GM21717 (cell line): ENCODE measurements at regions not wholly inside any gene's neighbourhood (a gene's known extent, or its start where the extent isn't known, plus 50 kb on each side); places are given as distances from the start of the nearest gene placed in this dataset.
"Not testable (repeated sequence)": the region's sequence is repeated elsewhere in the genome, so short reads cannot be mapped to it uniquely, and the experiment has no call there.

ENCODE experiments used
- ATAC-seq: cut with Tn5 transposase; IDR thresholded peaks from one replicate; pipeline ENCODE4 v1.9.1; 2021; ENCODE audit warnings: mild to moderate bottlenecking, moderate library complexity; ENCODE audit not compliant: unreplicated experiment

- ATAC-seq, result no peak
Measured at GRCh38 chrX:87924619-87925018, 407.0 kb downstream of the KLHL4 start.

GRCh38 chrX:87941841-87942240 lies 424.2 kb downstream of the KLHL4 start:
- no peak for ATAC-seq

- no peak for ATAC-seq
Measured at GRCh38 chrX:87961471-87961870, 443.9 kb downstream of the KLHL4 start.

- no peak for ATAC-seq
Measured at GRCh38 chrX:87968118-87968517, 450.5 kb downstream of the KLHL4 start.

- not testable (repeated sequence) for ATAC-seq
Measured at GRCh38 chrX:87972121-87972520, 454.5 kb downstream of the KLHL4 start.

GRCh38 chrX:87975365-87975764 lies 457.8 kb downstream of the KLHL4 start:
- ATAC-seq, result no peak

- not testable (repeated sequence) for ATAC-seq
Measured at GRCh38 chrX:88007873-88008272, 490.3 kb downstream of the KLHL4 start.

- ATAC-seq, result no peak
Measured at GRCh38 chrX:88024022-88024421, 506.4 kb downstream of the KLHL4 start.

GRCh38 chrX:88072339-88073030 lies 554.9 kb downstream of the KLHL4 start:
- ATAC-seq, result no peak

GRCh38 chrX:88101968-88102367 lies 584.4 kb downstream of the KLHL4 start:
- no peak for ATAC-seq

- no peak for ATAC-seq
Measured at GRCh38 chrX:88135735-88136134, 611.3 kb upstream of the CPXCR1 start.

- no peak for ATAC-seq
Measured at GRCh38 chrX:88136328-88136727, 610.7 kb upstream of the CPXCR1 start.

- no peak for ATAC-seq
Measured at GRCh38 chrX:88146577-88146976, 600.4 kb upstream of the CPXCR1 start.

GRCh38 chrX:88170553-88170952 lies 576.5 kb upstream of the CPXCR1 start:
- ATAC-seq, result no peak

- not testable (repeated sequence) for ATAC-seq
Measured at GRCh38 chrX:88173932-88174440, 573.0 kb upstream of the CPXCR1 start.

- ATAC-seq, result no peak
Measured at GRCh38 chrX:88202149-88202548, 544.9 kb upstream of the CPXCR1 start.

- no peak for ATAC-seq
Measured at GRCh38 chrX:88244066-88244465, 503.0 kb upstream of the CPXCR1 start.

GRCh38 chrX:88284844-88285243 lies 462.2 kb upstream of the CPXCR1 start:
- no peak for ATAC-seq

- ATAC-seq, result not testable (repeated sequence)
Measured at GRCh38 chrX:88313972-88314371, 433.1 kb upstream of the CPXCR1 start.

GRCh38 chrX:88325634-88326033 lies 421.4 kb upstream of the CPXCR1 start:
- ATAC-seq, result no peak

GRCh38 chrX:88355252-88355651 lies 391.8 kb upstream of the CPXCR1 start:
- ATAC-seq, result no peak

GRCh38 chrX:88366314-88366713 lies 380.7 kb upstream of the CPXCR1 start:
- no peak for ATAC-seq

GRCh38 chrX:88378406-88378805 lies 368.6 kb upstream of the CPXCR1 start:
- no peak for ATAC-seq
